HepG2 (cell line): ENCODE measurements at regions not wholly inside any gene's neighbourhood (a gene's known extent, or its start where the extent isn't known, plus 50 kb on each side); places are given as distances from the start of the nearest gene placed in this dataset.

Experiments
- ATAC-seq: fragments of 200-7000 bp; cut with Tn5 transposase; 3 replicates; pipeline ENCODE4 v1.9.1; 2020; ENCODE audit warnings: mild to moderate bottlenecking, moderate library complexity
- BruUV-seq: library from RNA; stranded (reverse); fragments of 400-500 nt; replicated peaks from 2 replicates; lab custom pipeline; 2021; lab: Mats Ljungman, UMichigan
- CTCF ChIA-PET: fragments of 300-600 bp; formaldehyde crosslinking; extraction: SDS; loops from one replicate; lab custom pipeline; 2021; ENCODE audit warnings: low total read pairs, inconsistent platforms, low intra/inter-chr PET ratio; lab: Yijun Ruan, JAX
- POLR2A ChIA-PET: fragments of 350-600 bp; sonication (Branson Sonifier 250); formaldehyde crosslinking; loops from one replicate; lab custom pipeline; 2020; ENCODE audit warnings: antibody characterized with exemption, inconsistent platforms; lab: Yijun Ruan, JAX
- DNase-seq: peaks from one replicate; pipeline ENCODE4 v3.0.0-alpha.2; 2015; ENCODE audit warnings: low spot score
- FAIRE-seq: peaks from 3 replicates; lab custom pipeline; 2011; peaks lifted over from hg19 to GRCh38; lab: Jason Lieb, UNC
- H2AFZ ChIP-seq: one replicate; pipeline ENCODE4 v1.6.1; 2011; ENCODE audit warnings: low read length, inconsistent platforms
- H3K27ac ChIP-seq: fragments of 300-600 bp; 3 replicates; pipeline ENCODE4 v1.8.0; 2011; ENCODE audit warnings: mixed run types, mild to moderate bottlenecking, mixed read lengths, low read length, inconsistent platforms; ENCODE audit not compliant: insufficient read depth; ENCODE audit errors: extremely low read length
- H3K27me3 ChIP-seq, 2 experiments: fragments of 200-600 bp in 1 of 2; 2 replicates in 1 of 2; 3 replicates in 1 of 2; pipeline versions ENCODE4 v1.6.0 to v1.8.0; 2011; ENCODE audit warnings: low read length in 2 of 2, mild to moderate bottlenecking in 2 of 2, moderate library complexity in 2 of 2, inconsistent platforms in 1 of 2; ENCODE audit not compliant: insufficient read depth in 2 of 2, control insufficient read depth in 1 of 2
- H3K36me3 ChIP-seq, 2 experiments: fragments of 200-600 bp in 1 of 2; replicated peaks in 1 of 2; 2 replicates in 1 of 2; 3 replicates in 1 of 2; pipeline versions ENCODE4 v1.5.1 to v1.8.0; 2011; ENCODE audit warnings: low read length in 2 of 2, inconsistent platforms in 1 of 2; ENCODE audit not compliant: insufficient read depth in 2 of 2, control insufficient read depth in 1 of 2
- H3K4me1 ChIP-seq: 2 replicates; pipeline ENCODE4 v1.5.1; 2012; ENCODE audit warnings: low read length, inconsistent platforms; ENCODE audit not compliant: insufficient read depth
- H3K4me2 ChIP-seq: 2 replicates; pipeline ENCODE4 v1.6.0; 2011; ENCODE audit warnings: low read depth, low read length, inconsistent platforms
- H3K4me3 ChIP-seq, 3 experiments: fragments of 200-600 bp in 1 of 3; sonication (generic), shearing (Covaris generic) in 1 of 3; replicated peaks in 1 of 3; 2 replicates each; pipeline ENCODE4 v1.5.1; 2011 to 2016; ENCODE audit warnings: low read length in 3 of 3, inconsistent platforms in 2 of 3, low read depth in 2 of 3, mild to moderate bottlenecking in 2 of 3, control low read depth in 1 of 3, mixed read lengths in 1 of 3; ENCODE audit not compliant: insufficient read depth in 1 of 3
- H3K79me2 ChIP-seq: one replicate; pipeline ENCODE4 v1.6.1; 2011; ENCODE audit warnings: low read length, inconsistent platforms; ENCODE audit not compliant: insufficient read depth
- H3K9ac ChIP-seq: 2 replicates; pipeline ENCODE4 v1.6.0; 2011; ENCODE audit warnings: mild to moderate bottlenecking, low read depth, low read length, inconsistent platforms; ENCODE audit not compliant: insufficient read depth
- H3K9me3 ChIP-seq: 2 replicates; pipeline ENCODE4 v1.5.1; 2012; ENCODE audit warnings: mild to moderate bottlenecking, low read length
- H4K20me1 ChIP-seq: 2 replicates; pipeline ENCODE4 v1.6.0; 2011; ENCODE audit warnings: inconsistent platforms, mild to moderate bottlenecking, low read length, moderate library complexity; ENCODE audit not compliant: insufficient read depth
- CREM ChIP-seq, 2 experiments: sonication (generic) in 1 of 2; formaldehyde crosslinking in 1 of 2; IDR thresholded peaks; 2 replicates each; pipeline versions ENCODE4 v1.4.0 to v1.6.1; 2016 to 2020; ENCODE audit warnings: antibody characterized with exemption in 1 of 2, mild to moderate bottlenecking in 1 of 2, missing genetic modification reagents in 1 of 2
- MED13 ChIP-seq: sonication (generic); formaldehyde crosslinking; IDR thresholded peaks from 2 replicates; pipeline ENCODE4 v1.5.0; 2020; ENCODE audit warnings: missing genetic modification reagents
- MXI1 ChIP-seq: IDR thresholded peaks from 3 replicates; pipeline ENCODE4 v1.6.1; 2012; ENCODE audit warnings: low read depth, low read length, inconsistent platforms, borderline replicate concordance
- PRDM15 ChIP-seq: sonication (generic); formaldehyde crosslinking; IDR thresholded peaks from 2 replicates; pipeline ENCODE4 v1.4.0; 2020; ENCODE audit warnings: missing genetic modification reagents
- U2AF2 ChIP-seq: fragments of 200-400 bp; formaldehyde crosslinking; IDR thresholded peaks from 2 replicates; pipeline ENCODE4 v1.6.1; 2017; ENCODE audit warnings: low read depth, mild to moderate bottlenecking, low read length
- WGBS: methylation state at CpG from one replicate; pipeline ENCODE4 v1.1.6; 2017; ENCODE audit warnings: low lambda C conversion rate; 5-methylcytosine and 5-hydroxymethylcytosine counted together
- in situ Hi-C: cut with HindIII; loops from 2 replicates; pipeline ENCODE4 v1.10.0; 2017; ENCODE audit warnings: low pct_unique_long_range_greater_than_20kb; ENCODE audit not compliant: extremely low pct_ligation_motif_present
- intact Hi-C: fragments of 100-400 bp; cut with micrococcal nuclease; formaldehyde crosslinking; loops from one replicate; pipeline ENCODE4 v1.10.0; 2022; ENCODE audit not compliant: unreplicated experiment
- TF ChIP-seq, protein P1 (sequence below): sonication (generic); formaldehyde crosslinking; IDR thresholded peaks from 2 replicates; pipeline ENCODE4 v1.4.0; 2020; ENCODE audit warnings: missing genetic modification reagents; ENCODE audit errors: not compliant biosample characterization
- TF ChIP-seq, protein P2 (sequence below): IDR thresholded peaks from 2 replicates; pipeline ENCODE4 v1.6.1; 2016; ENCODE audit warnings: low read depth, control low read depth

GRCh38 chr5:156170351-156170961 is 156.5 kb upstream of the SGCD start:
- WGBS = 0% methylated on average over 3 of the region's 4 CpGs
- Histone ChIP-seq H3K79me2 (no peaks in the 10 kb centered on the region), H4K20me1 (no peaks in the 10 kb centered on the region), H2AFZ (no peak overlapping the region), H3K36me3 (no peaks in the 10 kb centered on the region), H3K4me3 (no peak overlapping the region), H3K4me1 (no peaks in the 10 kb centered on the region), H3K9ac (no peak overlapping the region), H3K9me3 (no peaks in the 10 kb centered on the region), H3K4me2 (no peak overlapping the region), H3K27me3 (no peaks in the 10 kb centered on the region), H3K27ac (no peak overlapping the region)
- in situ Hi-C loops (no loop called here), intact Hi-C loops (no loop called here)
- ChIA-PET POLR2A (no interaction called here), CTCF (no interaction called here)
- ATAC-seq (no peak), DNase-seq (no peak), FAIRE-seq (no peak)
- no TSS peak for BruUV-seq
- TF ChIP-seq PRDM15 = no peak
- TF ChIP-seq, protein P1, sequence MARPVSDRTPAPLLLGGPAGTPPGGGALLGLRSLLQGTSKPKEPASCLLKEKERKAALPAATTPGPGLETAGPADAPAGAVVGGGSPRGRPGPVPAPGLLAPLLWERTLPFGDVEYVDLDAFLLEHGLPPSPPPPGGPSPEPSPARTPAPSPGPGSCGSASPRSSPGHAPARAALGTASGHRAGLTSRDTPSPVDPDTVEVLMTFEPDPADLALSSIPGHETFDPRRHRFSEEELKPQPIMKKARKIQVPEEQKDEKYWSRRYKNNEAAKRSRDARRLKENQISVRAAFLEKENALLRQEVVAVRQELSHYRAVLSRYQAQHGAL = no peak

GRCh38 chr5:156174225-156174624 is 152.7 kb upstream of the SGCD start:
- in situ Hi-C loops = no loop called here
- no peak overlapping the region for H3K4me2 ChIP-seq
- no peak overlapping the region for H3K9ac ChIP-seq
- no peaks in the 10 kb centered on the region for H3K36me3 ChIP-seq
- H3K4me3 ChIP-seq = no peak overlapping the region
- DNase-seq = no peak
- no peak overlapping the region for H2AFZ ChIP-seq
- TF ChIP-seq, protein P2, sequence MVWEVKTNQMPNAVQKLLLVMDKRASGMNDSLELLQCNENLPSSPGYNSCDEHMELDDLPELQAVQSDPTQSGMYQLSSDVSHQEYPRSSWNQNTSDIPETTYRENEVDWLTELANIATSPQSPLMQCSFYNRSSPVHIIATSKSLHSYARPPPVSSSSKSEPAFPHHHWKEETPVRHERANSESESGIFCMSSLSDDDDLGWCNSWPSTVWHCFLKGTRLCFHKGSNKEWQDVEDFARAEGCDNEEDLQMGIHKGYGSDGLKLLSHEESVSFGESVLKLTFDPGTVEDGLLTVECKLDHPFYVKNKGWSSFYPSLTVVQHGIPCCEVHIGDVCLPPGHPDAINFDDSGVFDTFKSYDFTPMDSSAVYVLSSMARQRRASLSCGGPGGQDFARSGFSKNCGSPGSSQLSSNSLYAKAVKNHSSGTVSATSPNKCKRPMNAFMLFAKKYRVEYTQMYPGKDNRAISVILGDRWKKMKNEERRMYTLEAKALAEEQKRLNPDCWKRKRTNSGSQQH (CRISPR knock-in tag) = no peak
- TF ChIP-seq U2AF2 (no peak), CREM (IDR thresholded peaks at IDR 0.05) (no peak), CREM (CRISPR knock-in tag; IDR thresholded peaks at IDR 0.05) (no peak), MED13 (CRISPR knock-in tag) (no peak), MXI1 (no peak)
- TF ChIP-seq, all 625 proteins: peak for 0
- no peaks in the 10 kb centered on the region for H3K27me3 ChIP-seq
- H3K4me1 ChIP-seq = no peaks in the 10 kb centered on the region
- no peaks in the 10 kb centered on the region for H4K20me1 ChIP-seq
- no peaks in the 10 kb centered on the region for H3K79me2 ChIP-seq
- H3K27ac ChIP-seq = no peak overlapping the region
- intact Hi-C loops = no loop called here
- no peaks in the 10 kb centered on the region for H3K9me3 ChIP-seq
- 1% methylated on average over 2 of the region's 2 CpGs for WGBS
- ChIA-PET POLR2A (no interaction called here), CTCF (no interaction called here)
- ATAC-seq (no peak), FAIRE-seq (no peak)
- BruUV-seq = no TSS peak
